Sigmoid colon (tissue), 4 donors: ENCODE measurements at regions not wholly inside any gene's neighbourhood (a gene's known extent, or its start where the extent isn't known, plus 50 kb on each side); places are given as distances from the start of the nearest gene placed in this dataset.

Source experiments
- EP300 ChIP-seq, 4 donors: sonication (generic); formaldehyde crosslinking; IDR thresholded peaks; one replicate each; pipeline ENCODE4 v1.6.1; 2017; ENCODE audit warnings: antibody characterized with exemption in 4 of 4
- TF ChIP-seq, protein P1 (sequence below), 4 experiments: fragments of 450-650 bp in 3 of 4; fragments of 200-600 bp in 1 of 4; IDR thresholded peaks; one replicate each; pipeline ENCODE4 v1.5.1; 2016 to 2019; ENCODE audit warnings: antibody characterized with exemption in 4 of 4, mild to moderate bottlenecking in 3 of 4, moderate library complexity in 2 of 4

GRCh38 chrX:52576474-52576873, 59.6 kb upstream of the XAGE1B start:
- TF ChIP-seq EP300 (IDR thresholded peaks at IDR 0.05): no peak
- TF ChIP-seq, protein P1, sequence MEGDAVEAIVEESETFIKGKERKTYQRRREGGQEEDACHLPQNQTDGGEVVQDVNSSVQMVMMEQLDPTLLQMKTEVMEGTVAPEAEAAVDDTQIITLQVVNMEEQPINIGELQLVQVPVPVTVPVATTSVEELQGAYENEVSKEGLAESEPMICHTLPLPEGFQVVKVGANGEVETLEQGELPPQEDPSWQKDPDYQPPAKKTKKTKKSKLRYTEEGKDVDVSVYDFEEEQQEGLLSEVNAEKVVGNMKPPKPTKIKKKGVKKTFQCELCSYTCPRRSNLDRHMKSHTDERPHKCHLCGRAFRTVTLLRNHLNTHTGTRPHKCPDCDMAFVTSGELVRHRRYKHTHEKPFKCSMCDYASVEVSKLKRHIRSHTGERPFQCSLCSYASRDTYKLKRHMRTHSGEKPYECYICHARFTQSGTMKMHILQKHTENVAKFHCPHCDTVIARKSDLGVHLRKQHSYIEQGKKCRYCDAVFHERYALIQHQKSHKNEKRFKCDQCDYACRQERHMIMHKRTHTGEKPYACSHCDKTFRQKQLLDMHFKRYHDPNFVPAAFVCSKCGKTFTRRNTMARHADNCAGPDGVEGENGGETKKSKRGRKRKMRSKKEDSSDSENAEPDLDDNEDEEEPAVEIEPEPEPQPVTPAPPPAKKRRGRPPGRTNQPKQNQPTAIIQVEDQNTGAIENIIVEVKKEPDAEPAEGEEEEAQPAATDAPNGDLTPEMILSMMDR (IDR thresholded peaks at IDR 0.05): no peak
